Activated CD8-positive, alpha-beta T cell treated with anti-CD3 and anti-CD28 coated beads, Interleukin-2, amount 10 ng/mL, durations not matched to agents 7 days and 5 days (primary cell): ENCODE measurements at regions not wholly inside any gene's neighbourhood (a gene's known extent, or its start where the extent isn't known, plus 50 kb on each side); places are given as distances from the start of the nearest gene placed in this dataset.
"Not testable (repeated sequence)": the region's sequence is repeated elsewhere in the genome, so short reads cannot be mapped to it uniquely, and the experiment has no call there.

Experiments used
- ATAC-seq: fragments of 150-1000 bp; cut with Tn5 transposase; one replicate; pipeline ENCODE4 v1.10.0; 2021; ENCODE audit warnings: moderate library complexity
- CTCF ChIA-PET: fragments of 350-600 bp; sonication (Branson Sonifier 250); formaldehyde crosslinking; loops from one replicate; lab custom pipeline; 2021; ENCODE audit warnings: antibody characterized with exemption; lab: Charles Lee
- POLR2A ChIA-PET: fragments of 350-600 bp; sonication (Branson Sonifier 250); formaldehyde crosslinking; loops from one replicate; lab custom pipeline; 2021; ENCODE audit warnings: antibody characterized with exemption; lab: Charles Lee
- DNase-seq: peaks from one replicate; pipeline ENCODE4 v3.0.0-alpha.2; 2020
- H3K27ac Mint-ChIP-seq: one replicate; pipeline ENCODE4 v1.8.0; 2021; ENCODE audit warnings: mild to moderate bottlenecking, mixed read lengths
- H3K27me3 Mint-ChIP-seq: one replicate; pipeline ENCODE4 v1.8.0; 2021; ENCODE audit warnings: low read depth, mixed read lengths
- H3K36me3 Mint-ChIP-seq: one replicate; pipeline ENCODE4 v1.8.0; 2021; ENCODE audit warnings: low read depth, mixed read lengths
- H3K4me1 Mint-ChIP-seq: one replicate; pipeline ENCODE4 v1.8.0; 2021; ENCODE audit warnings: low read depth, mixed read lengths
- H3K4me3 Mint-ChIP-seq: one replicate; pipeline ENCODE4 v1.8.0; 2021; ENCODE audit warnings: mild to moderate bottlenecking, mixed read lengths
- H3K9me3 Mint-ChIP-seq: one replicate; pipeline ENCODE4 v1.8.0; 2022; ENCODE audit warnings: mixed read lengths; ENCODE audit not compliant: insufficient read depth

- no peaks in the 10 kb centered on the region for H3K36me3 Mint-ChIP-seq
Measured at GRCh38 chrX:122982521-122982920, 201.6 kb upstream of the GRIA3 start.

GRCh38 chrX:123002844-123003243, 181.2 kb upstream of the GRIA3 start:
- H3K4me1 Mint-ChIP-seq, H3K27ac Mint-ChIP-seq, H3K36me3 Mint-ChIP-seq, POLR2A ChIA-PET, CTCF ChIA-PET, H3K9me3 Mint-ChIP-seq, H3K4me3 Mint-ChIP-seq, DNase-seq, H3K27me3 Mint-ChIP-seq, ATAC-seq: not testable (repeated sequence)

More at GRCh38 chrX:122982521-122982920, 201.6 kb upstream of the GRIA3 start:
- ATAC-seq, result no peak
- DNase-seq, result no peak
- Mint-ChIP-seq H3K27ac (no peak overlapping the region), H3K27me3 (no peaks in the 10 kb centered on the region), H3K4me3 (no peak overlapping the region), H3K4me1 (no peaks in the 10 kb centered on the region), H3K9me3 (no peaks in the 10 kb centered on the region)
- ChIA-PET POLR2A (no interaction called here), CTCF (no interaction called here)

DNA sequence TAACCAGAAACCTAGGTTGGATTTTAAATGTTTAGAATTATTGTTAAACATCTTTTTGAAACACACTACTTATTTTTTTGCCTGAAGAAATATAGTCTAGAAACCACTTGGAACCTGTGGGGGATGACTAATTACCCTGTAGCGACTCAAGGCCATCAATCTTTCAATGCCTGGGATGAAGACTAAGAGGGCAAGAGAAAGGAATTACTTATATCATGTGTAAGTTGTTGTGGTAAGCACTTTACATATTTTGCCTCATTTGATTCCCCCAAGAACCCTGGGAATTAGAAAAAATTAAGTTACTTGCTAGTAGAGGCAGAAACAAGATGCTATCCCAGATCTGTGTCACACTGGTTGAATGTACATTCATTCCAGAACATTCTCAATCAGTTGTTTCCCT, 170.9 kb upstream of the GRIA3 start:
- CTCF ChIA-PET, result no interaction called here
- Mint-ChIP-seq H3K9me3 (no peaks in the 10 kb centered on the region), H3K27me3 (no peaks in the 10 kb centered on the region), H3K4me3 (no peak overlapping the region), H3K4me1 (no peaks in the 10 kb centered on the region), H3K36me3 (no peaks in the 10 kb centered on the region), H3K27ac (no peak overlapping the region)
- POLR2A ChIA-PET, result no interaction called here
- no peak for ATAC-seq
- DNase-seq, result no peak

GRCh38 chrX:123036401-123036800, 147.7 kb upstream of the GRIA3 start:
- Mint-ChIP-seq H3K36me3 (no peaks in the 10 kb centered on the region), H3K27me3 (no peaks in the 10 kb centered on the region), H3K4me3 (no peak overlapping the region), H3K9me3 (no peaks in the 10 kb centered on the region), H3K27ac (no peak overlapping the region), H3K4me1 (no peaks in the 10 kb centered on the region)
- POLR2A ChIA-PET, result no interaction called here
- DNase-seq, result no peak
- no peak for ATAC-seq
- CTCF ChIA-PET, result no interaction called here

DNA sequence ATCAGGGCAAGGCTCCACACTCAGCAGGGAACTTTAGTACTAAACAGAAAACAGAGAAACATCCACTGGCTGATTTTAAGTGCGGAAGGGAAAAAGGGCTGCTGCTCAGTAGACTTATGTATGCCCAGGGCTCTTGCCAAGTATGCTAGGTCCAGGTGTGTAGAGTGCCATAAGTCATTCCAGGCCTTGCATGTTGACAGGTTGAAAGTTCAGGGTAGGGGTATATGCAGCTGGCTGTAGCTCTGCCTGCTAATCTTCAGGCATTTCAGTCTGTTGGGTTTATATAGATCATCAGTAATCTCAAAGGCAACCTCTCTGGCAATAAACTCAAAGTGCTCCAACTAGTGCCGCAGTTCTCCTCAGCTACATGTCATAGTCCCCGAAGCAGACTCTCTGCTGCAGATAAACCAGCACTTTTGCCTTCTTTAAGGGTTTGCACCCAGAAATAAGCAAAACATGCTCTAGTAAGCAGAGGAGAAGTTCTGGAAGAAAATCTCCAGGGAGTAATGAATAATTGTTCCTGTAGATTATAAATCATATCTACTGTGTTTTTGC, 134.9 kb upstream of the GRIA3 start:
- CTCF ChIA-PET, result no interaction called here
- H3K4me3 Mint-ChIP-seq, result no peak overlapping the region
- ATAC-seq (no peak), DNase-seq (no peak)
- POLR2A ChIA-PET, result no interaction called here
- H3K27me3 Mint-ChIP-seq, result no peaks in the 10 kb centered on the region
- no peak overlapping the region for H3K27ac Mint-ChIP-seq
- H3K36me3 Mint-ChIP-seq, result no peaks in the 10 kb centered on the region
- H3K9me3 Mint-ChIP-seq, result no peaks in the 10 kb centered on the region
- no peaks in the 10 kb centered on the region for H3K4me1 Mint-ChIP-seq

- ChIA-PET CTCF (no interaction called here), POLR2A (no interaction called here)
- Mint-ChIP-seq H3K4me1 (no peaks in the 10 kb centered on the region), H3K4me3 (no peak overlapping the region), H3K27ac (no peak overlapping the region), H3K9me3 (no peaks in the 10 kb centered on the region), H3K27me3 (no peaks in the 10 kb centered on the region), H3K36me3 (no peaks in the 10 kb centered on the region)
- DNase-seq (no peak), ATAC-seq (no peak)
Measured at GRCh38 chrX:123060986-123061385, 123.1 kb upstream of the GRIA3 start.

DNA sequence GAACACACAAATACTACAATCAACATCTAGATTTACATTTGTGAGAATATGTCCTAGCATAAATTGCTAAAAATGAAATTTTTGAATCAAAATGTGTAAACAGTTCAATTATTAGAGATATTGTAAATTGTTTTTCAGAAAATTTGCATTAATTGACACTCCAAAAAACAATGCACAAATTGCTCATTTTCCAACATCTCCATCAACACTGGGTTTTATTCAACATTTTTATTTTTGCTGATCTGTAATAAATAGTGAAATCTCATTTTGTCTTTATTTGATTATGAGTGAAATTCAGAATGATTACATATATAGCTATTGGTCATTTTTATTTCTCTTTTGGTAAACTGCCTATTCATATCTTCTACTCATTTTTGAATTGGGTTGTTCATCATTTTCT, 120.0 kb upstream of the GRIA3 start:
- no peak for ATAC-seq
- POLR2A ChIA-PET, result no interaction called here
- Mint-ChIP-seq H3K36me3 (no peaks in the 10 kb centered on the region), H3K9me3 (no peaks in the 10 kb centered on the region), H3K27me3 (no peaks in the 10 kb centered on the region), H3K4me1 (no peaks in the 10 kb centered on the region), H3K4me3 (no peak overlapping the region), H3K27ac (no peak overlapping the region)
- CTCF ChIA-PET, result no interaction called here
- no peak for DNase-seq

DNA sequence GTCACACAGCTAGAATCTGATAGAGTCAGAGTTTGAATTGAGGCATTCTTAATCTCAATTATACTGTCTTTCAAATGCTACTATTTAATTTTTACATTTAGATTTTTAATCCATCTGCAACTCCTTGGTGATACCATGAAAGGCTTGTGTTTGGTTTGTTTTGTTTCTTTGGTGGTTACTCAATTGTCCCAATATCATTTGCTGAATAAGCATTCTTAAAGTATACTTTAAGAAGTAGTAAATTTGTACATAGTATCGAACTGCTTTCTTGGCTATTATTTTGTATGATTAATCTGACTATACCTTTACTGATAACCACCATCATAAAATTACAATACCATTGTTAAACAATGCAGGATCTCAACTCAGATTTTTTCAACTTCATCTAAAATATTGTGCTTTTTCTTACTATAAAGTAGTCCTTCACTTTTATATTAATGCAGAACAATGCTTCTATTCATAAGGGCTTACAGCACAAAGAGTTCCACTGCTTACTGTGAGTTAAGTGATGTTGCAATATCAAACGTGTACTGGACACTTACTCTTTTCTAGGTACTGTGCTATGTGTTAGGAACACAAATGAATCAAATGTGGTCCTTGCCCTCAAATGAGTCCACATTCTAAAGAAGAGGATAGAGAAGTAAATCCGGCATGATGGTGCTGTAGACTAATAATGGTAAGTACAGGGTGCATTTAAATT, 111.2 kb upstream of the GRIA3 start:
- POLR2A ChIA-PET, result no interaction called here
- Mint-ChIP-seq H3K4me1 (no peaks in the 10 kb centered on the region), H3K9me3 (no peaks in the 10 kb centered on the region), H3K27ac (no peak overlapping the region), H3K36me3 (no peaks in the 10 kb centered on the region), H3K27me3 (no peaks in the 10 kb centered on the region), H3K4me3 (no peak overlapping the region)
- DNase-seq, result no peak
- CTCF ChIA-PET, result no interaction called here
- ATAC-seq, result no peak

DNA sequence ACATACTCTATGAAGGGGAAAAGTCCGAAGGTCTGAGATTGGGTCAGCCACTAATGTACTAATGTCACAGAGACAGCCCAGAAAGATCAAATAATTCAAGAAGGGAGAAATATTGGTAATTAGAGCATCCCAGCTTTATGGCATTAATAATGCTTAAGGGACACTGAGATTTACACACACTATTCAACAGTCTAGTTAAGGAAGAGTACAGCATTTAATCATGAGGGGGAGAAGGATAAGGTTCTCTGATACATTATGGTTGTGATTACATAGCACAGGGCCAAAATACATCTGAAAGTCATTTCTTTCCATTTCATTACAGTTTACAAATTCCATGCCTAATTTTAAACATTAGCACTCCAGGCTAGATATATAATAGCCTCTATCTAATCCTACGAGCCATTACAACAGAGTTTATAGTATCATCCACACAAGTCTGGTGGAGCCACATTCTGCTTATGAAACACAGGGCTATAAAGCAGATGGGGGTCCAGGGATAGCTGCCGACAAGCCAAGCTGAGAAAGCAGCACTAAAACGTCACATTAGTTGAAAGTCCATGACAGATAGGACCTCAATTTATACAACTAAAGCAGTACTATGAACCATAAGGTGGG, 108.0 kb upstream of the GRIA3 start:
- ChIA-PET CTCF (no interaction called here), POLR2A (no interaction called here)
- Mint-ChIP-seq H3K36me3 (no peaks in the 10 kb centered on the region), H3K27ac (no peak overlapping the region), H3K27me3 (no peaks in the 10 kb centered on the region), H3K4me1 (no peaks in the 10 kb centered on the region), H3K9me3 (no peaks in the 10 kb centered on the region), H3K4me3 (no peak overlapping the region)
- no peak for ATAC-seq
- DNase-seq, result no peak

GRCh38 chrX:123077631-123078030, 106.4 kb upstream of the GRIA3 start:
- H3K27me3 Mint-ChIP-seq, result no peaks in the 10 kb centered on the region
- H3K9me3 Mint-ChIP-seq, result no peaks in the 10 kb centered on the region
- DNase-seq (no peak), ATAC-seq (no peak)
- no peaks in the 10 kb centered on the region for H3K36me3 Mint-ChIP-seq
- ChIA-PET POLR2A (no interaction called here), CTCF (no interaction called here)
- H3K27ac Mint-ChIP-seq, result no peak overlapping the region
- H3K4me3 Mint-ChIP-seq, result no peak overlapping the region
- H3K4me1 Mint-ChIP-seq, result no peaks in the 10 kb centered on the region

GRCh38 chrX:123080065-123080464, 104.0 kb upstream of the GRIA3 start:
- H3K9me3 Mint-ChIP-seq, result no peaks in the 10 kb centered on the region
- no peak overlapping the region for H3K4me3 Mint-ChIP-seq
- H3K27ac Mint-ChIP-seq, result no peak overlapping the region
- ChIA-PET CTCF (interaction anchor here (0.6 kb wide), 1 partner anchor 1854 kb away, joined by 3 read pairs; no protein-coding TSS in a partner anchor), POLR2A (no interaction called here)
- no peaks in the 10 kb centered on the region for H3K36me3 Mint-ChIP-seq
- no peaks in the 10 kb centered on the region for H3K4me1 Mint-ChIP-seq
- ATAC-seq (no peak), DNase-seq (no peak)
- no peaks in the 10 kb centered on the region for H3K27me3 Mint-ChIP-seq

GRCh38 chrX:123081776-123082175, 102.3 kb upstream of the GRIA3 start:
- Mint-ChIP-seq H3K27me3 (no peaks in the 10 kb centered on the region), H3K36me3 (no peaks in the 10 kb centered on the region), H3K4me1 (no peaks in the 10 kb centered on the region), H3K4me3 (no peak overlapping the region), H3K9me3 (no peaks in the 10 kb centered on the region), H3K27ac (no peak overlapping the region)
- ChIA-PET CTCF (no interaction called here), POLR2A (no interaction called here)
- no peak for ATAC-seq
- no peak for DNase-seq
